Astrocyte (in vitro differentiated cells and primary cell): ENCODE measurements at regions not wholly inside any gene's neighbourhood (a gene's known extent, or its start where the extent isn't known, plus 50 kb on each side); places are given as distances from the start of the nearest gene placed in this dataset.

Experiments used
- DNase-seq: peaks from one replicate; pipeline ENCODE4 v3.0.0-alpha.2; 2010; ENCODE audit warnings: low read depth
- FAIRE-seq: peaks from 2 replicates; lab custom pipeline; 2011; peaks lifted over from hg19 to GRCh38; lab: Jason Lieb, UNC
- H2AFZ ChIP-seq: 2 replicates; pipeline ENCODE4 v1.6.0; 2012; ENCODE audit warnings: low read depth, low read length, inconsistent platforms
- H3K27ac ChIP-seq: 2 replicates; pipeline ENCODE4 v1.5.1; 2011; ENCODE audit warnings: low read depth, low read length, inconsistent platforms
- H3K27me3 ChIP-seq: 2 replicates; pipeline ENCODE4 v1.6.0; 2011; ENCODE audit warnings: low read length, inconsistent platforms; ENCODE audit not compliant: insufficient read depth
- H3K36me3 ChIP-seq: 2 replicates; pipeline ENCODE4 v1.5.1; 2011; ENCODE audit warnings: low read length, inconsistent platforms; ENCODE audit not compliant: insufficient read depth
- H3K4me1 ChIP-seq: 2 replicates; pipeline ENCODE4 v1.5.1; 2011; ENCODE audit warnings: low read length, inconsistent platforms; ENCODE audit not compliant: insufficient read depth
- H3K4me2 ChIP-seq: 2 replicates; pipeline ENCODE4 v1.6.0; 2012; ENCODE audit warnings: low read length, inconsistent platforms
- H3K4me3 ChIP-seq: 2 replicates; pipeline ENCODE4 v1.5.1; 2011; ENCODE audit warnings: low read depth, mild to moderate bottlenecking, low read length, inconsistent platforms; ENCODE audit not compliant: insufficient read depth
- H3K79me2 ChIP-seq: 2 replicates; pipeline ENCODE4 v1.6.0; 2012; ENCODE audit warnings: mild to moderate bottlenecking, low read length, inconsistent platforms; ENCODE audit not compliant: insufficient read depth
- H3K9ac ChIP-seq: 2 replicates; pipeline ENCODE4 v1.6.0; 2012; ENCODE audit warnings: mild to moderate bottlenecking, low read length, inconsistent platforms
- H3K9me3 ChIP-seq: 2 replicates; pipeline ENCODE4 v1.5.1; 2012; ENCODE audit warnings: low read depth, mild to moderate bottlenecking, low read length, inconsistent platforms; ENCODE audit not compliant: insufficient read depth
- H4K20me1 ChIP-seq: 2 replicates; pipeline ENCODE4 v1.6.0; 2012; ENCODE audit warnings: low read length, inconsistent platforms; ENCODE audit not compliant: insufficient read depth
- H3K27ac Mint-ChIP-seq: one replicate; pipeline ENCODE4 v1.8.0; 2021; ENCODE audit warnings: mild to moderate bottlenecking, mixed read lengths; ENCODE audit not compliant: unreplicated experiment
- H3K27me3 Mint-ChIP-seq: one replicate; pipeline ENCODE4 v1.8.0; 2021; ENCODE audit warnings: low read depth, mixed read lengths; ENCODE audit not compliant: unreplicated experiment
- H3K36me3 Mint-ChIP-seq: one replicate; pipeline ENCODE4 v1.8.0; 2021; ENCODE audit warnings: low read depth, mixed read lengths; ENCODE audit not compliant: unreplicated experiment
- H3K4me1 Mint-ChIP-seq: one replicate; pipeline ENCODE4 v1.8.0; 2021; ENCODE audit warnings: low read depth, mixed read lengths; ENCODE audit not compliant: unreplicated experiment
- H3K4me3 Mint-ChIP-seq: one replicate; pipeline ENCODE4 v1.8.0; 2021; ENCODE audit warnings: mild to moderate bottlenecking, moderate library complexity, mixed read lengths; ENCODE audit not compliant: unreplicated experiment
- H3K9me3 Mint-ChIP-seq: one replicate; pipeline ENCODE4 v1.8.0; 2021; ENCODE audit warnings: mild to moderate bottlenecking, mixed read lengths; ENCODE audit not compliant: unreplicated experiment
- CTCF ChIP-seq: IDR thresholded peaks from 2 replicates; pipeline ENCODE4 v1.5.1; 2011; ENCODE audit warnings: low read depth, mild to moderate bottlenecking, inconsistent platforms, low read length, moderate library complexity; ENCODE audit not compliant: insufficient read depth
- EZH2 ChIP-seq: IDR thresholded peaks from 2 replicates; pipeline ENCODE4 v1.6.1; 2012; ENCODE audit warnings: mild to moderate bottlenecking, low read length, inconsistent platforms; ENCODE audit not compliant: insufficient read depth

- Histone ChIP-seq H4K20me1 (no peaks in the 10 kb centered on the region), H3K79me2 (no peaks in the 10 kb centered on the region), H3K4me3 (no peak overlapping the region), H3K27me3 (no peaks in the 10 kb centered on the region), H2AFZ (no peak overlapping the region), H3K27ac (no peak overlapping the region), H3K9me3 (peaks cover 2% of the 10 kb centered on the region), H3K9ac (no peak overlapping the region), H3K36me3 (no peaks in the 10 kb centered on the region), H3K4me2 (no peak overlapping the region), H3K4me1 (no peaks in the 10 kb centered on the region)
- FAIRE-seq = no peak
- no peak for TF ChIP-seq CTCF
- TF ChIP-seq EZH2 = no peak
- Mint-ChIP-seq H3K27ac (no peak overlapping the region), H3K4me1 (no peaks in the 10 kb centered on the region), H3K4me3 (no peak overlapping the region), H3K9me3 (no peaks in the 10 kb centered on the region), H3K27me3 (no peaks in the 10 kb centered on the region), H3K36me3 (no peaks in the 10 kb centered on the region)
- no peak for DNase-seq
Observed at GRCh38 chr7:89975577-89975976, 178.7 kb upstream of the STEAP1 start.

DNA sequence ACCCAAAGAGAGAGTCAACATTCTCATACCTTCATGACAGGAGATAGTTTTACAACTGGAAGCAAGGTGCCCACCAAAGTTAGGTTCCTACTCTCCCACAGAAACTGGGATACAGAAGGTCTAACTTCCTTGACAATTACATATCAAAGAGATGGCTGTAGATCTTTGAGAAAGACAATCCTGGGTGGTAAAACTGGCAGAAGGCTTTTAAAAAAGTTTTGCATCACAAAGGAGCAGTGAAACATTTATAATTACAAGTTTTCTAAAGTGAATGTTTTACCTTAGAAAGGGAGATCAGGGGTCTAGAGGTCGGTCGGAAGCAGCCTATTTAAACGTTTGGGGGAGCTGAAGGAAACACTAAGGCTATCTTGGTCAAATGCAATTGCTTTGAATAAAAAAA lies 166.6 kb upstream of the STEAP1 start:
- TF ChIP-seq CTCF = no peak
- no peak for TF ChIP-seq EZH2
- H3K27me3 ChIP-seq = no peaks in the 10 kb centered on the region
- no peak overlapping the region for H2AFZ ChIP-seq
- no peak overlapping the region for H3K9ac ChIP-seq
- DNase-seq = no peak
- H3K27me3 Mint-ChIP-seq = no peaks in the 10 kb centered on the region
- FAIRE-seq = no peak
- H3K4me3 ChIP-seq = no peak overlapping the region
- no peak overlapping the region for H3K27ac Mint-ChIP-seq
- no peak overlapping the region for H3K4me2 ChIP-seq
- H3K36me3 Mint-ChIP-seq = no peaks in the 10 kb centered on the region
- H3K9me3 ChIP-seq = no peaks in the 10 kb centered on the region
- no peaks in the 10 kb centered on the region for H4K20me1 ChIP-seq
- H3K4me1 Mint-ChIP-seq = no peaks in the 10 kb centered on the region
- no peaks in the 10 kb centered on the region for H3K9me3 Mint-ChIP-seq
- no peaks in the 10 kb centered on the region for H3K79me2 ChIP-seq
- H3K4me1 ChIP-seq = no peaks in the 10 kb centered on the region
- no peak overlapping the region for H3K4me3 Mint-ChIP-seq
- H3K27ac ChIP-seq = no peak overlapping the region
- no peaks in the 10 kb centered on the region for H3K36me3 ChIP-seq

- DNase-seq (no peak), FAIRE-seq (no peak)
- no peak overlapping the region for H2AFZ ChIP-seq
- H3K27me3 ChIP-seq = no peaks in the 10 kb centered on the region
- no peaks in the 10 kb centered on the region for H3K4me1 ChIP-seq
- H3K4me3 ChIP-seq = no peak overlapping the region
- no peaks in the 10 kb centered on the region for H3K36me3 ChIP-seq
- no peaks in the 10 kb centered on the region for H3K36me3 Mint-ChIP-seq
- H3K9ac ChIP-seq = no peak overlapping the region
- no peaks in the 10 kb centered on the region for H3K27me3 Mint-ChIP-seq
- no peak overlapping the region for H3K27ac ChIP-seq
- H3K9me3 Mint-ChIP-seq = no peaks in the 10 kb centered on the region
- no peak overlapping the region for H3K27ac Mint-ChIP-seq
- no peaks in the 10 kb centered on the region for H4K20me1 ChIP-seq
- H3K79me2 ChIP-seq = no peaks in the 10 kb centered on the region
- H3K4me1 Mint-ChIP-seq = no peaks in the 10 kb centered on the region
- H3K4me3 Mint-ChIP-seq = no peak overlapping the region
- H3K9me3 ChIP-seq = no peaks in the 10 kb centered on the region
- TF ChIP-seq EZH2 = no peak
- TF ChIP-seq CTCF = no peak
- no peak overlapping the region for H3K4me2 ChIP-seq
Observed at GRCh38 chr7:89988074-89988473, 166.2 kb upstream of the STEAP1 start.
